ENCODE measurements at regions not wholly inside any gene's neighbourhood (a gene's known extent, or its start where the extent isn't known, plus 50 kb on each side); places are given as distances from the start of the nearest gene placed in this dataset.

DNA sequence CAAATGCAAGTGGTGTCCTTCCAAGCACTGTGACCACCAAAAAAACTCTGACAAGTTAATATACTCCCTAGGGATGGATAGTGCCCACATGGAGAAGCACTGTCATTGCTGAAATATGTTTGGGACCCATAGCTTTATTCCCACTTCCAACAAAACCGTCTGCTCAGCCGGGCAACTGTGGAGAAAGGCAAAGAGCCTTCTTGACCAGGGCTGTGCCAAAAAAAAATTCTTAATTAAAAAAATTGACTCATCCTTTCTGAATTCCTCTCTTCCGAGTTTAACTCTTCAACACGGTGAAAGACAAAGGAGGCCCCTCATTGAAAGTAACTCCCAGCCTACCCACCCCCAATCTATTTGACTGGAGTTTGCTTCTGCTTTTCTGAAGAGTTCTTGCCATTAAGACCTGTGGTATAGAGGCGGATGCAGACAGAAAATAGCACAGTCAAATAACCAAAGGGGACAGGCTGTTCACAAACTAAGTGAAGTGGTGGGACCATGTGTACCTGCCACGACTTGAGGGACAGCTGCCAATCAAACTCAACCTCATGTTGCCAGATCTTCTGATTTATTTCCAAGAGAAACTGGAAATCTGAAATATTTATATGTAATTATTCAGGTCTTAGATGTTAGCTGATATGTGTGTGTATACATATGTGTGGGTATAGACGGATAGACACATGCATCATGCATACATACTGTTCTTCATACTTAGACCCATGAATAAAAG, 135.4 kb upstream of the PFN2 start:
- no peak overlapping the region for H3K4me3 ChIP-seq (ENCODE audit: low read length)
- intact Hi-C loops (cut with DNase I, micrococcal nuclease), result no loop called here
- H3K9me3 Mint-ChIP-seq, result peaks cover 3% of the 10 kb centered on the region
- peaks cover 43% of the 10 kb centered on the region for H3K27me3 Mint-ChIP-seq
- no peaks in the 10 kb centered on the region for H3K4me1 ChIP-seq (ENCODE audit: insufficient read depth, low read length)
- no peaks in the 10 kb centered on the region for H3K36me3 Mint-ChIP-seq (ENCODE audit: low read depth)
- CTCF ChIA-PET, result no interaction called here
- DNase-seq (no peak), ATAC-seq (ENCODE audit: poor library complexity) (no peak)
- no peaks in the 10 kb centered on the region for H3K9me3 ChIP-seq (ENCODE audit: control insufficient read depth in 1 of 2, insufficient read depth in 1 of 2, low read length in 2 of 2)
- no peaks in the 10 kb centered on the region for H3K27me3 ChIP-seq (ENCODE audit: control insufficient read depth in 1 of 2, insufficient read depth in 2 of 2, low read length in 2 of 2)
- no peak overlapping the region for H3K27ac Mint-ChIP-seq
- H3K4me1 Mint-ChIP-seq (ENCODE audit: low read depth), result peaks cover 9% of the 10 kb centered on the region
- H3K36me3 ChIP-seq (ENCODE audit: insufficient read depth, low read length), result no peaks in the 10 kb centered on the region
- no peak overlapping the region for H3K4me3 Mint-ChIP-seq
- no peak overlapping the region for H3K27ac ChIP-seq (ENCODE audit: low read depth in 1 of 2, low read length in 2 of 2)
- POLR2A ChIA-PET, result no interaction called here
- TF ChIP-seq, protein P1, sequence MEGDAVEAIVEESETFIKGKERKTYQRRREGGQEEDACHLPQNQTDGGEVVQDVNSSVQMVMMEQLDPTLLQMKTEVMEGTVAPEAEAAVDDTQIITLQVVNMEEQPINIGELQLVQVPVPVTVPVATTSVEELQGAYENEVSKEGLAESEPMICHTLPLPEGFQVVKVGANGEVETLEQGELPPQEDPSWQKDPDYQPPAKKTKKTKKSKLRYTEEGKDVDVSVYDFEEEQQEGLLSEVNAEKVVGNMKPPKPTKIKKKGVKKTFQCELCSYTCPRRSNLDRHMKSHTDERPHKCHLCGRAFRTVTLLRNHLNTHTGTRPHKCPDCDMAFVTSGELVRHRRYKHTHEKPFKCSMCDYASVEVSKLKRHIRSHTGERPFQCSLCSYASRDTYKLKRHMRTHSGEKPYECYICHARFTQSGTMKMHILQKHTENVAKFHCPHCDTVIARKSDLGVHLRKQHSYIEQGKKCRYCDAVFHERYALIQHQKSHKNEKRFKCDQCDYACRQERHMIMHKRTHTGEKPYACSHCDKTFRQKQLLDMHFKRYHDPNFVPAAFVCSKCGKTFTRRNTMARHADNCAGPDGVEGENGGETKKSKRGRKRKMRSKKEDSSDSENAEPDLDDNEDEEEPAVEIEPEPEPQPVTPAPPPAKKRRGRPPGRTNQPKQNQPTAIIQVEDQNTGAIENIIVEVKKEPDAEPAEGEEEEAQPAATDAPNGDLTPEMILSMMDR (IDR thresholded peaks at IDR 0.05), result no peak

DNA sequence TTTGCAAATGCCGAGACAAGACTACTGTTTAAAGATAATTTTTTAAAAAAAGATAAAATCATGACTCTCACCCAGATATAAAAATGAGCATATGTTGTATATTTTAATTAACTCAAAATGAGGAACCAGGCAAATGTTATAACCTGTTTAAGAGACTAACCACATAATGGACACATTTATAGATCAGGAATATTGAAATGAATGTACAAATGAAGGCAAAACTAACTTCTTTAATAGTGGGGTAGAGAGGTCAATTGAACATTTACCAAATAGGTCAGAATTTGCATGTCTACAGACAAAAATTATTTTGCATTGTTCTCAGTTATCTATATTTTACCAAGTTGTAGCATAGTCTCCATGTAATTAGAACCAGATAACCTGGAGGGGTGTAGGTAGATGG, 134.3 kb upstream of the PFN2 start:
- peaks cover 9% of the 10 kb centered on the region for H3K4me1 Mint-ChIP-seq (ENCODE audit: low read depth)
- H3K9me3 Mint-ChIP-seq, result peaks cover 6% of the 10 kb centered on the region
- no peak overlapping the region for H3K4me3 Mint-ChIP-seq
- DNase-seq (no peak), ATAC-seq (ENCODE audit: poor library complexity) (no peak)
- Histone ChIP-seq H3K27ac (ENCODE audit: low read depth in 1 of 2, low read length in 2 of 2) (no peak overlapping the region), H3K4me1 (ENCODE audit: insufficient read depth, low read length) (no peaks in the 10 kb centered on the region), H3K27me3 (ENCODE audit: control insufficient read depth in 1 of 2, insufficient read depth in 2 of 2, low read length in 2 of 2) (no peaks in the 10 kb centered on the region), H3K4me3 (ENCODE audit: low read length) (no peak overlapping the region), H3K9me3 (ENCODE audit: control insufficient read depth in 1 of 2, insufficient read depth in 1 of 2, low read length in 2 of 2) (no peaks in the 10 kb centered on the region), H3K36me3 (ENCODE audit: insufficient read depth, low read length) (no peaks in the 10 kb centered on the region)
- intact Hi-C loops (cut with DNase I, micrococcal nuclease), result no loop called here
- no peaks in the 10 kb centered on the region for H3K36me3 Mint-ChIP-seq (ENCODE audit: low read depth)
- ChIA-PET CTCF (no interaction called here), POLR2A (no interaction called here)
- no peak overlapping the region for H3K27ac Mint-ChIP-seq
- TF ChIP-seq, protein P1 (IDR thresholded peaks at IDR 0.05), result no peak
- peaks cover 39% of the 10 kb centered on the region for H3K27me3 Mint-ChIP-seq

DNA sequence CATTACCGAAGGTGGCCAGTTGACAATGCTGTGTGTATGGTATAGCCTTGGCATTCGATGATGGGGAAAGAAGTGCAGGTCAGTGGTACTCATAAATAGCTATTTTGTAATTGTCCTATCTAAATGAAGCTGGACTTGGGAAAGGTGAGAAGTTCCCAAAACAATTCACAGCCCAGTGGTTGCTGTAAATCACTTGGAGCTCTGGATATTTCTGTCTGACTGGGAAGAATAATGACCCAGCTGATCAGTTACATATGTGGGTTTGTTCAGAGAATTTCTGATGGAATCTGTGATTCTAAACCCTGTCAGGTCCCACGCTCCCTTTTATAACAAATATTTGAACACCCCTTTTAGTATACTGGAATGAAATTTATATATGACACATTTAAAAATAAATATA, 133.9 kb upstream of the PFN2 start:
- intact Hi-C loops (cut with DNase I, micrococcal nuclease), result no loop called here
- no peak for DNase-seq
- POLR2A ChIA-PET, result no interaction called here
- Histone ChIP-seq H3K9me3 (ENCODE audit: control insufficient read depth in 1 of 2, insufficient read depth in 1 of 2, low read length in 2 of 2) (no peaks in the 10 kb centered on the region), H3K27ac (ENCODE audit: low read depth in 1 of 2, low read length in 2 of 2) (no peak overlapping the region), H3K27me3 (ENCODE audit: control insufficient read depth in 1 of 2, insufficient read depth in 2 of 2, low read length in 2 of 2) (no peaks in the 10 kb centered on the region), H3K4me1 (ENCODE audit: insufficient read depth, low read length) (no peaks in the 10 kb centered on the region), H3K4me3 (ENCODE audit: low read length) (no peak overlapping the region), H3K36me3 (ENCODE audit: insufficient read depth, low read length) (no peaks in the 10 kb centered on the region)
- H3K4me3 Mint-ChIP-seq, result no peak overlapping the region
- CTCF ChIA-PET, result no interaction called here
- H3K4me1 Mint-ChIP-seq (ENCODE audit: low read depth), result peaks cover 9% of the 10 kb centered on the region
- no peak for ATAC-seq (ENCODE audit: poor library complexity)
- peaks cover 35% of the 10 kb centered on the region for H3K27me3 Mint-ChIP-seq
- H3K9me3 Mint-ChIP-seq, result peaks cover 6% of the 10 kb centered on the region
- no peak overlapping the region for H3K27ac Mint-ChIP-seq
- TF ChIP-seq, protein P1 (IDR thresholded peaks at IDR 0.05), result no peak
- H3K36me3 Mint-ChIP-seq (ENCODE audit: low read depth), result no peaks in the 10 kb centered on the region
